ENCODE measurements at regions not wholly inside any gene's neighbourhood (a gene's known extent, or its start where the extent isn't known, plus 50 kb on each side); places are given as distances from the start of the nearest gene placed in this dataset.

DNA sequence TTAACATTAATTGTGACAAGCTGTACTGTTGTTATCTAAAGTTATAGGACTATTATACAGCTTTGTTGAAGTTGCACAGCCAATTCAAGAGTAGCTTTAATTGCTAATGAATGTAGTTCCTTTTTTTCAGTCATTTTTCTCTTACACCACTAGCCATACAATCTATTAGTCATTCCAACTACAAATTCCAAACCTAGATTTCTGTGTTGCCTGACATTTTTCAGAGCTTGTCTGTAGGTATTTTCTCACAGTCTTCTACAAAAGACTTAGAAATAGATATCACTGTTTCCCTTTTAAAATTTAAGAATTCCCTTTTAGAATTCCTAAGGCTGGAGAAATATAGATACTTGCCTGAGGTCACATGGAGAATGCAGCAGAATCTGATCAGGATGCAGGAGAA lies 307.0 kb upstream of the HS3ST1 start:
- POLR2A ChIA-PET: interaction anchor here (1.4 kb wide), 1 partner anchor 103 kb away, joined by 3 read pairs; no protein-coding TSS in a partner anchor

More for the DNA sequence above, 307.0 kb upstream of the HS3ST1 start:
- Histone ChIP-seq H3K9me2 (ENCODE audit: insufficient read depth) (no peaks in the 10 kb centered on the region), H3K9me3 (ENCODE audit: control insufficient read depth in 1 of 2, insufficient read depth in 1 of 2, low read depth in 1 of 2, low read length in 2 of 2) (no peaks in the 10 kb centered on the region), H3K36me3 (ENCODE audit: control insufficient read depth in 1 of 2, insufficient read depth in 2 of 2, low read length in 2 of 2) (no peaks in the 10 kb centered on the region), H3K79me2 (ENCODE audit: insufficient read depth, low read length) (no peaks in the 10 kb centered on the region), H3K4me3 (replicated peaks in 1 of 2; ENCODE audit: low read depth in 1 of 2, low read length in 2 of 2) (no peak overlapping the region), H3K4me2 (ENCODE audit: low read length) (no peak overlapping the region), H2AFZ (ENCODE audit: low read depth, low read length, poor library complexity, severe bottlenecking) (no peak overlapping the region), H3K27me3 (ENCODE audit: insufficient read depth, low read length) (no peaks in the 10 kb centered on the region), H3K4me1 (ENCODE audit: control insufficient read depth in 1 of 2, insufficient read depth in 2 of 2, low read length in 2 of 2) (peaks cover 4 to 20% of the 10 kb centered on the region in 2 experiments), H4K20me1 (ENCODE audit: insufficient read depth) (no peaks in the 10 kb centered on the region), H3K27ac (ENCODE audit: low read depth, low read length) (no peak overlapping the region), H3K9ac (ENCODE audit: low read length) (no peak overlapping the region)
- intact Hi-C loops (cut with micrococcal nuclease): no loop called here
- no peak for DNase-seq (ENCODE audit: low read depth, low spot score)
- TF ChIP-seq, protein P1, sequence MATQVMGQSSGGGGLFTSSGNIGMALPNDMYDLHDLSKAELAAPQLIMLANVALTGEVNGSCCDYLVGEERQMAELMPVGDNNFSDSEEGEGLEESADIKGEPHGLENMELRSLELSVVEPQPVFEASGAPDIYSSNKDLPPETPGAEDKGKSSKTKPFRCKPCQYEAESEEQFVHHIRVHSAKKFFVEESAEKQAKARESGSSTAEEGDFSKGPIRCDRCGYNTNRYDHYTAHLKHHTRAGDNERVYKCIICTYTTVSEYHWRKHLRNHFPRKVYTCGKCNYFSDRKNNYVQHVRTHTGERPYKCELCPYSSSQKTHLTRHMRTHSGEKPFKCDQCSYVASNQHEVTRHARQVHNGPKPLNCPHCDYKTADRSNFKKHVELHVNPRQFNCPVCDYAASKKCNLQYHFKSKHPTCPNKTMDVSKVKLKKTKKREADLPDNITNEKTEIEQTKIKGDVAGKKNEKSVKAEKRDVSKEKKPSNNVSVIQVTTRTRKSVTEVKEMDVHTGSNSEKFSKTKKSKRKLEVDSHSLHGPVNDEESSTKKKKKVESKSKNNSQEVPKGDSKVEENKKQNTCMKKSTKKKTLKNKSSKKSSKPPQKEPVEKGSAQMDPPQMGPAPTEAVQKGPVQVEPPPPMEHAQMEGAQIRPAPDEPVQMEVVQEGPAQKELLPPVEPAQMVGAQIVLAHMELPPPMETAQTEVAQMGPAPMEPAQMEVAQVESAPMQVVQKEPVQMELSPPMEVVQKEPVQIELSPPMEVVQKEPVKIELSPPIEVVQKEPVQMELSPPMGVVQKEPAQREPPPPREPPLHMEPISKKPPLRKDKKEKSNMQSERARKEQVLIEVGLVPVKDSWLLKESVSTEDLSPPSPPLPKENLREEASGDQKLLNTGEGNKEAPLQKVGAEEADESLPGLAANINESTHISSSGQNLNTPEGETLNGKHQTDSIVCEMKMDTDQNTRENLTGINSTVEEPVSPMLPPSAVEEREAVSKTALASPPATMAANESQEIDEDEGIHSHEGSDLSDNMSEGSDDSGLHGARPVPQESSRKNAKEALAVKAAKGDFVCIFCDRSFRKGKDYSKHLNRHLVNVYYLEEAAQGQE (IDR thresholded peaks at IDR 0.05; ENCODE audit: low read depth): no peak
- TF ChIP-seq CEBPB (IDR thresholded peaks at IDR 0.05; ENCODE audit: low read depth) (no peak), SP1 (IDR thresholded peaks at IDR 0.05; ENCODE audit: low read depth) (no peak), RAD21 (IDR thresholded peaks at IDR 0.05; ENCODE audit: low read depth) (no peak), EGR1 (IDR thresholded peaks at IDR 0.05; ENCODE audit: low read depth) (no peak), FOSL1 (IDR thresholded peaks at IDR 0.05; ENCODE audit: low read depth) (no peak), POLR2AphosphoS5 (IDR thresholded peaks at IDR 0.05; ENCODE audit: low read depth, low read length) (no peak), EZH2 (IDR thresholded peaks at IDR 0.05) (no peak), SRF (IDR thresholded peaks at IDR 0.05; ENCODE audit: low read depth) (no peak), POLR2A (IDR thresholded peaks at IDR 0.05; ENCODE audit: borderline replicate concordance, extremely low read depth, insufficient read depth, insufficient read length) (no peak), SIN3A (IDR thresholded peaks at IDR 0.05; ENCODE audit: low read depth) (no peak), ELF1 (IDR thresholded peaks at IDR 0.05; ENCODE audit: borderline replicate concordance, low read depth) (no peak), YY1 (IDR thresholded peaks at IDR 0.05; ENCODE audit: extremely low read depth, insufficient replicate concordance, low read depth, low read length) (no peak), EZH2phosphoT487 (IDR thresholded peaks at IDR 0.05; ENCODE audit: borderline replicate concordance) (no peak), ZFX (IDR thresholded peaks at IDR 0.05) (no peak)
- TF ChIP-seq, protein P2, sequence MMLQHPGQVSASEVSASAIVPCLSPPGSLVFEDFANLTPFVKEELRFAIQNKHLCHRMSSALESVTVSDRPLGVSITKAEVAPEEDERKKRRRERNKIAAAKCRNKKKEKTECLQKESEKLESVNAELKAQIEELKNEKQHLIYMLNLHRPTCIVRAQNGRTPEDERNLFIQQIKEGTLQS (IDR thresholded peaks at IDR 0.05): no peak
- TF ChIP-seq, protein P3, sequence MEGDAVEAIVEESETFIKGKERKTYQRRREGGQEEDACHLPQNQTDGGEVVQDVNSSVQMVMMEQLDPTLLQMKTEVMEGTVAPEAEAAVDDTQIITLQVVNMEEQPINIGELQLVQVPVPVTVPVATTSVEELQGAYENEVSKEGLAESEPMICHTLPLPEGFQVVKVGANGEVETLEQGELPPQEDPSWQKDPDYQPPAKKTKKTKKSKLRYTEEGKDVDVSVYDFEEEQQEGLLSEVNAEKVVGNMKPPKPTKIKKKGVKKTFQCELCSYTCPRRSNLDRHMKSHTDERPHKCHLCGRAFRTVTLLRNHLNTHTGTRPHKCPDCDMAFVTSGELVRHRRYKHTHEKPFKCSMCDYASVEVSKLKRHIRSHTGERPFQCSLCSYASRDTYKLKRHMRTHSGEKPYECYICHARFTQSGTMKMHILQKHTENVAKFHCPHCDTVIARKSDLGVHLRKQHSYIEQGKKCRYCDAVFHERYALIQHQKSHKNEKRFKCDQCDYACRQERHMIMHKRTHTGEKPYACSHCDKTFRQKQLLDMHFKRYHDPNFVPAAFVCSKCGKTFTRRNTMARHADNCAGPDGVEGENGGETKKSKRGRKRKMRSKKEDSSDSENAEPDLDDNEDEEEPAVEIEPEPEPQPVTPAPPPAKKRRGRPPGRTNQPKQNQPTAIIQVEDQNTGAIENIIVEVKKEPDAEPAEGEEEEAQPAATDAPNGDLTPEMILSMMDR (IDR thresholded peaks at IDR 0.05 in 2 of 3, conservative IDR thresholded peaks at IDR 0.05 in 1 of 3; ENCODE audit: borderline replicate concordance in 1 of 3, insufficient read depth in 1 of 3, low read depth in 2 of 3, low read length in 2 of 3): no peak
- TF ChIP-seq, protein P4, sequence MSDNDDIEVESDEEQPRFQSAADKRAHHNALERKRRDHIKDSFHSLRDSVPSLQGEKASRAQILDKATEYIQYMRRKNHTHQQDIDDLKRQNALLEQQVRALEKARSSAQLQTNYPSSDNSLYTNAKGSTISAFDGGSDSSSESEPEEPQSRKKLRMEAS (IDR thresholded peaks at IDR 0.05): no peak
- TF ChIP-seq, protein P5, sequence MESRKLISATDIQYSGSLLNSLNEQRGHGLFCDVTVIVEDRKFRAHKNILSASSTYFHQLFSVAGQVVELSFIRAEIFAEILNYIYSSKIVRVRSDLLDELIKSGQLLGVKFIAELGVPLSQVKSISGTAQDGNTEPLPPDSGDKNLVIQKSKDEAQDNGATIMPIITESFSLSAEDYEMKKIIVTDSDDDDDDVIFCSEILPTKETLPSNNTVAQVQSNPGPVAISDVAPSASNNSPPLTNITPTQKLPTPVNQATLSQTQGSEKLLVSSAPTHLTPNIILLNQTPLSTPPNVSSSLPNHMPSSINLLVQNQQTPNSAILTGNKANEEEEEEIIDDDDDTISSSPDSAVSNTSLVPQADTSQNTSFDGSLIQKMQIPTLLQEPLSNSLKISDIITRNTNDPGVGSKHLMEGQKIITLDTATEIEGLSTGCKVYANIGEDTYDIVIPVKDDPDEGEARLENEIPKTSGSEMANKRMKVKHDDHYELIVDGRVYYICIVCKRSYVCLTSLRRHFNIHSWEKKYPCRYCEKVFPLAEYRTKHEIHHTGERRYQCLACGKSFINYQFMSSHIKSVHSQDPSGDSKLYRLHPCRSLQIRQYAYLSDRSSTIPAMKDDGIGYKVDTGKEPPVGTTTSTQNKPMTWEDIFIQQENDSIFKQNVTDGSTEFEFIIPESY (IDR thresholded peaks at IDR 0.05; ENCODE audit: extremely low read depth, insufficient replicate concordance, low read length): no peak
- CTCF ChIA-PET: no interaction called here
- RAD21 ChIA-PET (ENCODE audit: low non-redundant PET in 1 of 2, low total read pairs in 2 of 2, uncharacterized antibody in 2 of 2, unreplicated experiment in 2 of 2): no interaction called here
- no peak for ATAC-seq
- BruUV-seq (replicated peaks): no TSS peak
